Activated T-cell treated with anti-CD3 and anti-CD28 coated beads for 4 hours (primary cell): ENCODE measurements at regions not wholly inside any gene's neighbourhood (a gene's known extent, or its start where the extent isn't known, plus 50 kb on each side); places are given as distances from the start of the nearest gene placed in this dataset.
"Not testable (repeated sequence)": the region's sequence is repeated elsewhere in the genome, so short reads cannot be mapped to it uniquely, and the experiment has no call there.

Experiments
- DNase-seq: peaks from one replicate; pipeline ENCODE4 v3.0.0-alpha.2; 2020

DNA sequence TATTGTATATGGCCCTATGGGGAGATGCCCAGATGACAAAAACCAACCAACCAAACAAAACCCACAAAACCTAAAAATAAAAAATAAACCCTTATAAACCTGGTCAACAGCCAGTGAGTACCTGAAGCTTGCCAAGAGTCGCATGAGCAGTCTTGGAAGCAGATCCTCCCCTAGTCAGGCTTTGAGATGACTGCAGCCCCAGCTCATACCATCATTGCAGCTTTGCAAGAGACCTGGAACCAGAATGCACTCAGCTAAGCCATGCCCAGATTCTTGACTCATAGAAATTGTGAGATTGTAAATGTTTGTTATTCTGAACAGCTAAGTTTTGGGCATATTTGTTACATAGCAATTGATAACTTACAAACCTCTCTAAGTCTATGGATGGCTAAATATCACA, 326.8 kb downstream of the HLX start:
- no peak for DNase-seq

DNA sequence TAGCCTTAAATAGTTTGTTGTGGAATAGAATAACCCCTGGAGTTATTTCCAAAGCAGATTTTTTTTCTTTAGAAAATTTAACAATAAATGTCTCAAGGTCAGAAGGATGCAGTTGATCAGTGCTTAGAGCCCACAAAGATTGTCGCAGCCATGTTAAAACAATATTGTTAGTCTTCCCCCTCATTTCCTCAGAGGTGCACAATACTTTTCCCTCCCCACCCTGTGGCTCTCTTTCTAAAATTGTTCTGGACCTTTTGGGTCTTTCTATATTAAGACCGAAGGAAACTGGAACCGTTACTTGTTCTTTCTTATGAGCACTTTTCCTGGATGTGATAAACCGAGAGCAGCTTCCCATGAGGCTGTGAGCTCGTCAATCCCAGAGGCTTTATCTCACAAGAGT, 333.7 kb downstream of the HLX start:
- no peak for DNase-seq

DNA sequence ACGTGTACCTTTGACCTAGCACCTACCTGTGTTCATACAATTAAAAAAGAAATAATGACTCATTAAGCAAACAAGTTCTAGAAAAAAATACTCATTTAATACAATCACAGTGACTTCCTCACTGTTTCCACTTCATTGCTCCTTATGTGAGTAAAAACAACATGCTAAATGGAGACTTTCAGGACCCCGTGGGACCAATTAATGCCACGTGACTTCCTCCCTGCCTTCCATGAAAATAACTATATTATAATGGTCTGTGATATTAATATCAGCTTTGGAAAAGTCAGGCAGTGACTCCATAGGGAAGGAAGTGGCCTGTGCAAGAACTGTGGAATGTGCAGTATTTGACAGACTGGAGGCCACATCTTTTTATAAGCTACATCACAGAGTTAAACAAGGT, 337.8 kb downstream of the HLX start:
- DNase-seq: no peak

DNA sequence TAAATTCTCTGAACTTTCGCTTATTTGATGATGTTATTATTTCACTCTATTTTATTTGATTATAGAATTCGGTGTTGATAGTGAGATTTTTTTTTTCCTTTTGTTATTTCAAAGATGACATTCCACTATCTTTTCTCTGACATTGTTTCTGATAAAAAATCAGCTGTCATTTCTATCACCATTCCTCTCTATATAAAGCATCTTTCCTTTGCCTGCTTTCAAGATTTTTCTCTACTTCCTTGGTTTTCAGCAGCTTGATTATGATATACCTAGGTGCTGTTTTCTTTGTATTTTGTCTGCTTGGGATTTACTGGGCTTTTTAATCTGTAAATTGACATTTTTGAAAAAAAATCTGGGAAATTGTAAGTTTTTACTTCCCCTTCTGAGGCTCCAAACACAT, 344.0 kb downstream of the HLX start:
- no peak for DNase-seq

DNA sequence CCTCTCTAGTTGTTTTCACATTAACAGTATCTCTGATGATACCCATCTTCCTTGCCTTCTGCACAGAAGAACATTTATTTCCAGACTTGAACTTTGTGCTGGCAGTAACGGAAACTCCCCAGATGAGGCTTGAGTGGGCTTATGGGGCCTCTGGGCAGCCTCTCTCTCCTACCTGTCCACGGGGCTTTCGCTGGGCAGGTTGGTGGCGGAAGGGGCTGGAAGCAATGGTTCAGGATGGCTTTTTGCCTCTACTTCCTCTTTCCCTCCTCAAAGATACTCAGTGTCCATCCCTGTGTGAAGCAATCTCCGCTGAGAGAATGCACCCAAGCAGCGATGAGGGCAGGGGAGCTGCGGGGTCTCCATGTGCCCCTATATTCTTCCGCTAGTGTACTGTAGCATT, 348.2 kb downstream of the HLX start:
- DNase-seq: no peak

DNA sequence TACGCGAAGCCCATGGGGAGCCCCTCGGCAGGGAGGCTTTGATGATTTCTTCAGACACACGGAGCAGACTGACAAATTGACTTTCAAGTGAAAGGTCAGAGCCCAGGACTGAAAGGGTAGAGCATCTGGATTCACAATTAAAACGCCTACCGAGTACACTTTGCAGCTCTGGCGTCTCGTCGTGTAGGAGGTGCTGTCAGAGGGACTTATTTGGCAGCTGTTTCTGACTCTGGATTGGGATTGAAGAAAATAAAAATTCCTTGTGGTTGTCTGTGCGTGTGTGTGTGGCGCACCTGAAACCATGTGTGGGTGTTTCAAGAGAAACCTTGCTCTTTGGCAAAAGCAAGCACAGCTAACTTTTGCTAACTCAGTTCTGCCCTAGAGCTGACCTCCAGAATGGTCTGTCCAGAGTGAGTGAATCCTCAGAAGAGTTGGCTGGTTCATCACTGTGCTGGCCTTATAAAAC, 348.7 kb downstream of the HLX start:
- DNase-seq: no peak

DNA sequence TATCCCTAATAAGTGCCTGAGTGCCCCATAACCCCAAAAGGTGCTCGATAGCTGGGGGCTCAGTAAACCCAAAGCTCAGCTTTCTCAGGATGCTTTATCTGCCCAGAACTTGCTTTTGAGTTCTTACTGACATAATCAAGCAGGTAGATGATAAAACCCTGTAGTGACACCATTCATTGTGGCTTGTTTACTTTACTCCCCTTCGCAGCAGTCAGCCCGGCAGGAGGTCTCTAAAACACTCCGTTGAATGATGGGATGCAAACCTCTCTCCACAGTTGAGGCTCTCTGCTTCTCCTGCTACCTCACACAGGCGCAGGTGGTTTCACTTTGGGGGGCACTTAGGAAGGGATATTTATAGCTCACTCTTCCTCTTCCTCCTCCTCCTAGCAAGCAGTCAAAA, 349.4 kb downstream of the HLX start:
- DNase-seq: no peak

DNA sequence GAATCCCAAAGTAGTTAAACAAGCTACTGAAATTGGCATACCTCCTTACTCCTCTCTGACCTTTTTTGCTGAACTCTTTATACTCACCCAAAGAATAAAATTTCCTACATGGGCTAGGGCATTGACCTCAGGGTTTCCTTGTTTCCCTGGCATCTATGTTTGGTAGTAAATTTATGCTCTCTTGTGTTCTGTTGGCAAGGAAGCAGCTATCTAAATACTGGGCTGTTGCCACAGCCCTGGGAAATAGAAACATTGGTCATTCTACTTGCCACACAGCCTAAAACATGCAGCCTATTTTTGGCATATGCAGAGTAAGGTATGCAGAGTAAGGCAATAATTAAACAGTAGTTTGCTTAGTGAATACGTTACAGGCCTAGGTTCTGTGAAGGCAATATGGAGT, 351.4 kb downstream of the HLX start:
- DNase-seq: no peak

DNA sequence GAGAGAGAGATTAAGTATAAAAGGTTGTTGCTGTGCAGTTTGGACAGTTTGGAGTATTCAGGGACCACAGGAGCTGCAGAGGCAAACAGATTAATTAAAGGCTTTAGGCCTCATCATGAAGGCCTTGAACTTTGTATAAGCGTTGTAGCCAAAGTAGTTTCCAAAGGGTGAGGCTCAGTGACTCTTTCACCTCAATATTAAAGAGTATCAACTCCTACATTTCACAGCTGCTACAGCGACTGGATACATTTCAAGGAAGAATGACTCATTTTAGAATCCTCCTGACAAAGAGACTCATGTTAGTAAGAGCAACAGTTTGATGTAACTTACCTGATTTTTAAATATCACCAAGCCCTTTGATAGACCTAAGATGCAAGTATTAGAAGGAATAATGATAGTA, 355.5 kb downstream of the HLX start:
- no peak for DNase-seq

DNA sequence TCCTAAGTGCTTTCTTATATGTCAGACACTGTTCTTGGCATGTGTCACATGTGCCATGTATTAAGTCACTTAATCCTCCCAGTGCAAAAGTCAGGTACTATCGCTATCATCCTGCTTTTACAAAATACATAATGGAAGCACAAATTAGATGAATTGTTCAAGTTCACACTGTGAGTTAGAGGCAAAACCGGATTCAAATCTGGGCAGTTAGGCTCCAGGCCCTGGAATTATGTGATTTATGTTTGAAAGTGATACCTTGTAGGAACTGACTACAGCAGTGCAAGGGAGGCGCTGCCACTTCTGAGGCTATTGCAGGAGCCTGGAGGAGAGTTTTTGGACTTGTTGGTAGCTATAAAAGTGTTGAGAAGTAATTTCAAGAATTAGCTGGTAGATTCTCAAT, 358.3 kb downstream of the HLX start:
- DNase-seq: no peak

DNA sequence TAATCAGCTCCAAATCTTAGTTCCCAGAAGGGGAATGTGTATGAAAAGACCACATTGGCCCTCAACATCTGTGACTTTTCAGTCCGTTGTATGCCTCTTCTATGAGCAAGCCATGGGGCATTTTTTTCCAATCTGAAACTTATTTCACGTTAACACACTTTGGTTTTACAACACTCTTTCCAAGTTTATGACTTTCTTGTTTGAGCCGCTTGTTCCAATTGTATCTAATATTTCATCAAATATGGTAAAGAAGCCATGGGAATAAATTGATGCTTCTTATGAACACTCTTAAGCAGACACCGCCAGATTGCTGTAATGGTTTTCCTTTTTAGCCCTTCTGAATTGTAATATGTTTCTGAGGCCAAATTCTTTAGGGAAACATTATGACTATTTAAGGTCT, 359.9 kb downstream of the HLX start:
- no peak for DNase-seq

DNA sequence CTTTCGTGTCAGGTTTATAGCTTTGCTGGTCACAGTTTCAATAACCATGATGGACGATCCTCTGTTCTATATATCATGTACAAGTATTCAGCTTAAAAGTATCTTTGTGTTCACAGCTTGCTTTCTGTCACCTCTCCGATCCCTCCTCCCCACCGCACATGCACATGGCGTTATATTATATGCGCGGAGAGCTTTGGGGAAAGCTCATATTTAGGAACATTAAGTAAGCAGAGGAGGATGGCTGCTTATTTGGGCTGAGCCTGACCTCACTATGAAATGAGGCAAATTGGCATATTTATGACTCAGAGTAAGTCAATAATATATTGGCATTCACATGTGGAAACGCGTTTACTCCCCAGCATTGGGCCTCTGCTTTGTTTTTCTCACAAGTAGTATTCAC, 360.5 kb downstream of the HLX start:
- no peak for DNase-seq

DNA sequence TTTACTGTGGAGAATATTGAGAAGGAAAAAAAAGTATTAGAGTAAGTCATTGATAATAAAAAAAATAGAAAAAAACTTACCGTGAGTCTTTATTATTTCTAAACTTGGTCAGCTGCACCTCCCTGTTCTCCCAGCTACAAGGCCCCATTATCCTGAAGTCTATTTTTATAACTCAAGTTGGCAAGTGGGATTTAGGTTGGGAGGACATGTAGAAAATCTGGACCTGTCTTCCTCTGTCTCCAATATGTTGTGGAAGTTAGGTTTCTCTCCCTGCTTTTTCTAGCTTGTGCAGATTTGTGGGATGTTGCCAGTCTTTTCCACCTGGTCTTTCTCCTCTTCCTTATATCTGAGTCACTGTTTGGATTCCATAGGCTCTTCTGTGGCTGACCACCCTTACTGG, 361.4 kb downstream of the HLX start:
- no peak for DNase-seq

DNA sequence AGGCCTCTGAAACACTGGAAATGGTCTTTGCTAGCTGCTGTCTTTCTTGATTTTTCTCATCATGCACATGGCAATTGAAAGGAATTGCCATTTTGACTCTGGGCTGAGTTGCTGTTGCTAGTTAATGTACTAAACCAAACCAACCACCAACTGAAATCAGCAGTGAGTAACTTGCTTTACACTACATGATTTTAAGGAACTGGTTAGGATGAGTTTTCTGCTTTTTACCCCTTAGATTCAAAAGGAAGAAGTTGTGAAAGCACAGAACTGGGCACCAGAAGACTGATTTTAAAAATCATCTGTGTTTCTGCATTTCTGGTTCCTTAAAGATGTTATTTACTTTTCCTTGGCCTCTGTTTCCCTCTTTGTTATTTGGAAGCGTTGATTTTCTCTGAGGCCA, 361.9 kb downstream of the HLX start:
- DNase-seq: no peak

DNA sequence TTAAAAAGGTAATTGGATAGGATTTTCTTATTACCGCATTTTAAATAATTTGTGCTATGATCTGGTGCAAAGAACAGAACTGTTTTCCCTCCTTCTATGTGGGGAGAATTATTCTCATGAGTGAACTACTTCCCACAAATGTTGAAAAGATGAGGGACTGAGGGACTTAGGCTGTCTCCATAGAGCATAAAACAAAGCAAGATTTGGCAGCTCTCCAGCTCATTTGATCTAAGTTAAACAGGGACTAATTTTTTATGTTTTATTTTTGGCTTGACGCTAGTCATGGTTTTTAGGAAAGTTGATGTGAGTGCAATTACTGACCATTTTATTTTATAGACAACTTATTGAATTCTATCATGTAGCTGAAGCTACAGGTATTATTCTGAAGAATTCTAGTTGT, 362.3 kb downstream of the HLX start:
- DNase-seq: no peak

DNA sequence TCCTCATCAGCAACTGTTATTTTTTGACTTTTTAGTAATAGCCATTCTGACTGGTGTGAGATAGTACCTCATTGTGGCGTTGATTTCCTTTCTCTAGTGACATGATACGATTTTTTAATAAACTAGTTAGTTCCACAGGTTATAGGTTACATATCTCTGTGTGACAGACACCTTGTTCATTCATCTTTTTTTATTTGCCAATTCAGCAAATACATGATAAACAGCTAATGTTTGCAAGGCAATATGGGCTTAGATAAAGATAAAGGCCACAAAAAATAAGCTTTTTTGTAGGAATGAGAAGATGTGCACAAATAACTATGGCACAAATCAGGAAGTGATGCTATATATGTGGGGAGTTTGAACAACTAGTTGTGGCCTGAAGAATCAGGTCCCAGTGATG, 366.8 kb downstream of the HLX start:
- no peak for DNase-seq

DNA sequence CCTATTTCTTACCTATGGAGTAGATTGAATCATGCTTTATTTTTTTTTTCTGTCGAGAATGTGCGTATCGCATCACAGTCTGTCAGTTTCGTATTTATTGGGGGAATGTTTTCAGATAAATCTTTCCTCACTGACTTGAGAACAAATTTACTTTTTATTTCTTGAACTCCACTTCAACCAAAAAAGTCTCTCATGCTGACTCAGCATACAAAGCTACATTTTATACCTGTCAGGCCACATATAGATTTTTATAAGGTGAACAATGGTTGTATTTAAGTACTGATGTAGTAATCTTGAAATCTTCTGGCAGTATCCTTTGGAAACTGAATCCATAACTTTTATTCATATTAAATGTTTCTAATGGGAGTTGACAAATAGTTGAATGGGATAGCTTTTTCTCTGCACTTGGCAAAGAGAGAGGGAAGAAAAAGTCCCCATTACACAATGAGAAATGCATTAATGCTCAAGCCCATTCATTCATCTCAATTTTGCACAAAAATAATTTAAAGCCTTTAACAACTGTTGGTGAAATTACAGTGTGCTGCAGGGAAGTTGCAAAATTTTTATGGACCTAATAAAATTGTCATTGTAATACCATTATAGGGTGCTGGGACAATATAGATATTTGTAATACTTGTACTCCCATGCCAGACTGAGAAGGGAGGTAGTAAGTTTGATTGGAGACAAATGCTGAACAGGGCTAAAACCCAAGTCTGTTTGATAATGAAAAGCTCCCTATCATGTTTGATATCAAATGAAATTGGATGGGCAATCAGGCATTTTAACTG, 367.6 kb downstream of the HLX start:
- no peak for DNase-seq

DNA sequence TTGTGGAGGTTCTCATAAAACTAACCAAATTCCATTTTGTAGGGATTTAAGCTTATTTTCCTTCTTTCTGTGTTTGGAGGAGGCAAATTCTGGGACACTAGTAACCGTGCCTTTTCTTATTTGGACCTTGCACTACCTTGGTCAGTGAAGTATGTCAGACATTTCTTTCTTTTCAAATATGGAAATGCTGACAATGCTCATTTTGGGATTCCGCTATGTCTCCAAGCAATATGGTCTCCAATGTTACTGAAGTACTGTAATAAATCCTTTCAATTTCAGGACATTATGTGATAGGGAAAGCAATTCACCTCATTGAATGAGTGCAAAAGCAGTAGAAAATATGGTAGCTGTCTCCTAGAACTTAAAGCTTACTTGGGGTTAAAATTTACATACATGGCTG, 372.3 kb downstream of the HLX start:
- DNase-seq: no peak

DNA sequence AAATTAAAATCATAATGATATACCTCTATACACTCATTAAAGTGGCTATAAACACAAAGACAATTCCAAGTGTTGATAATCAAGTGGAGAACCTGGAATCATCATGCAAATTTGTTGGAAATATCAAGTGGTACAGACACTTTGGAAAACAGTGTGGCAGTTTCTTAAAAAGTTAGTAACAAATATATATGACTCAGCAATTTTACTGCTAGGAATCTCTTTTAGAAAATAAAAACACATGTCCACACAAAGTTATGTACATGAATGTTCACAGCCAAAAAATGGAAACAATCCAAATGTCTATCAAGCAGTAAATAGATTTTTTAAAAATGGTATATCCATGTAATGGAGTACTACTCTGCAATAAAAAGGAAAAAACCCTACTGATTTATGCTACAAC, 375.6 kb downstream of the HLX start:
- no peak for DNase-seq

DNA sequence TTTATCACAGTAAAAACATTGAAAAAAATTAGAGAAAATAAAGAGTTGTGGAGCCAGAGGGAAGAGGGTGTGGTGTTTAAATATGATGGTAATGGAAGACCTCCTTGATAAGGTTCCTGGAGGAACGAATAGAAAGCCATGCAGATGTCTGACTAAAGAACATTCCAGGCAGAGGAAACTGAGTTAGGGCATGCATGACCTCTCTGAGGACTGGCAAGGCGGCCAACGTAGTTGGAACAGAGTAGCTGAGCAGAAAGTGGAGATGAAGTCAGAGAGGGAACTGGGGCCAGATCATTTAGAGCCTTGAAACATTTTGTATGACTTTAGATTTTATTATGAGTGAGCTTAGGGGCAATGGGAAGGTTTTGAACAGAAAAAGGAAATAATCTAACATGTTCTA, 377.5 kb downstream of the HLX start:
- DNase-seq: no peak

DNA sequence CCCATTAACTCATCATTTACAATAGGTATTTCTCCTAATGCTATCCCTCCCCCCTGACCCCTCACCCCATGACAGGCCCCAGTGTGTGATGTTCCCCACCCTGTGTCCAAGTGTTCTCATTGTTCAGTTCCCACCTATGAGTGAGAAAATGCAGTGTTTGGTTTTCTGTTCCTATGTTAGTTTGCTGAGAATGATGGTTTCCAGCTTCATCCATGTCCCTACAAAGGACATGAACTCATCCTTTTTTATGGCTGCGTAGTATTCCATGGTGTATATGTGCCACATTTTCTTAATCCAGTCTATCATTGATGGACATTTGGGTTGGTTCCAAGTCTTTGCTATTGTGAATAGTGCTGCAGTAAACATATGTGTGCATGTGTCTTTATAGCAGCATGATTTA, 378.3 kb downstream of the HLX start:
- DNase-seq: not testable (repeated sequence)

DNA sequence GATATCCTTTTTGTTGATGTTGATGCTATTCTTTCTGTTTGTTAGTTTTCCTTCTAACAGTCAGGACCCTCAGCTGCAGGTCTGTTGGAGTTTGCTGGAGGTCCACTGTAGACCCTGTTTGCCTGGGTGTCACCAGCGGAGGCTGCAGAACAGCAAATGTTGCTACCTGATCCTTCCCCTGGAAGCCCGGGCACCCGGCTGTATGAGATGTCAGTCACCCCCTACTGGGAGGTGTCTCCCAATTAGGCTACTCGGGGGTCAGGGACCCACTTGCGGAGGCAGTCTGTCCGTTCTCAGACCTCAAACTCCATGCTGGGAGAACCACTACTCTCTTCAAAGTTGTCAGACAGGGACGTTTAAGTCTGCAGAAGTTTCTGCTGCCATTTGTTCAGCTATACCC, 383.4 kb downstream of the HLX start:
- DNase-seq: not testable (repeated sequence)

DNA sequence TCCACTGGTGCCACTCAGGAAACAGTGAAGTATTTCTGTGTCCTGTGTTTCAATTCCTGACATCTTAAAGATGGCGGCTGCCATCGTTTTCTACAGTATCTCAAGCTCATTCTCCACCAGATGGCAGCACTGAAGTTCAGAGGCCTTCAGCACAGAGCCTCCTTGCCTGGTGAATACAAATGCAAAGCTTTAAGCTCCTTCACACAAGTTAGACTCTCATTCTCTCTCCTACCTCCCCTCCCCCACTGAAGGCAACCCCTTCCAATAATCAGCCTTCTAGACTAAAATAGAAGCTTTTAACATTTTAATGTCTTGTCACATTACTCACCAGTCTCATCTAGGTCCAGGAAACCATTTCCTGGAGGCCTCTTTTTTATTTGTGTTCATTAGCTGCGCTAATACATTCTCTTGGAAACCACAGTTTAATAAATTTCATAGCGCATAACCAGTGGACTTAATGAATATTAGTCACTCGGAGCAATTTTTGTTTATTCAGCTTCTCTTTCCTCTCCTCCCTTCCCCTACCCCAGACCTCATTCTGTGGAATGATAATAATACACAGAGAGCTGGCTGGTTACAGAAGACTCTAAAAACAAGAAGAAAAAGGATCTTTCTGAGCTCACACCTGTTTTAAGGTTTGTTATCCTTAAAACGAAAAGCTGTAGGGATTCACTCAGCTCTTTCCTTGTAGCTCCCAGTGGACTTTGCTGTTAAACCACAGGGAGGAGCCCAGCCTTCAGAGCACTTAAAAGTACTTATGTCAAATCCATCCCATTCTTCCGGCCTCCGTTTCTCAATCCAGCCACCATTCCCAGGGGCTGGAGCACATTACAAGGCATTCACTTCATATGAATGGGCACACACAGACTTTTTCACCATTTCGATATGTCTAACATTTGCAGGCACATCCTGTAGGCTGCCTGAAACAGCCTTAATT, 384.9 kb downstream of the HLX start:
- DNase-seq: peak; percentile 16

DNA sequence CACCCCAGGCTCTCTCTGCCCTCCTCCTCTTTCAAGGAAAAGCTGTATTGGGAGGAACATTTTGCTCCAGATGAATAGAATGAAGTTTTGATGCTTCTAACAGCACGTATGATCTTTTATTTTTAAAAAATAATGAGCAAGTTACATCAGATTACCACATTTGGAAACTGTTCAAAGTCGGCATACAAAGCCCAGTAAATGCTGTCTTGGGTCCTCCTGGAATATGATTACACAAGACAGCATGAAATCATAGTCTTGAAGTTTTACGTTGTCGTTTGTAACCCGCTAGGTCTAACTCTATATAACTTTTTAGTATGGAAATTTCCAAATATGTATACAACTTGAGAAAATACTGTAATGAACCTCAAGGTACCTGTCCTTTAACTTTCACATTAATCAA, 385.6 kb downstream of the HLX start:
- no peak for DNase-seq
